WTC11 (cell line): ENCODE measurements at regions not wholly inside any gene's neighbourhood (a gene's known extent, or its start where the extent isn't known, plus 50 kb on each side); places are given as distances from the start of the nearest gene placed in this dataset.

ENCODE experiments used
- ATAC-seq: fragments of 200-7000 bp; cut with Tn5 transposase; 2 replicates; pipeline ENCODE4 v1.10.0; 2021; ENCODE audit warnings: mild to moderate bottlenecking, moderate library complexity
- CTCF ChIA-PET: fragments of 300-600 bp; sonication (Branson Sonifier 250); formaldehyde crosslinking; loops from one replicate; lab custom pipeline; 2021; ENCODE audit warnings: antibody characterized with exemption; lab: Charles Lee
- POLR2A ChIA-PET: fragments of 350-600 bp; sonication (Branson Sonifier 250); formaldehyde crosslinking; loops from one replicate; lab custom pipeline; 2021; ENCODE audit warnings: antibody characterized with exemption; lab: Charles Lee
- DNase-seq: peaks from one replicate; pipeline ENCODE4 v3.0.0; 2021; ENCODE audit warnings: low spot score
- H3K27ac Mint-ChIP-seq: 2 replicates; pipeline ENCODE4 v1.8.0; 2021; ENCODE audit warnings: mixed read lengths
- H3K27me3 Mint-ChIP-seq: 2 replicates; pipeline ENCODE4 v1.8.0; 2021; ENCODE audit warnings: low read depth, mild to moderate bottlenecking, moderate library complexity, mixed read lengths
- H3K36me3 Mint-ChIP-seq: 2 replicates; pipeline ENCODE4 v1.8.0; 2021; ENCODE audit warnings: mixed read lengths
- H3K4me1 Mint-ChIP-seq: 2 replicates; pipeline ENCODE4 v1.8.0; 2022; ENCODE audit warnings: mixed read lengths
- H3K4me3 Mint-ChIP-seq: 2 replicates; pipeline ENCODE4 v1.8.0; 2021; ENCODE audit warnings: mild to moderate bottlenecking, moderate library complexity, mixed read lengths
- H3K9me3 Mint-ChIP-seq: 2 replicates; pipeline ENCODE4 v1.8.0; 2021; ENCODE audit warnings: mixed read lengths
- ATF1 ChIP-seq: sonication (generic); formaldehyde crosslinking; IDR thresholded peaks from 2 replicates; pipeline ENCODE4 v1.8.1; 2023; ENCODE audit warnings: mild to moderate bottlenecking, moderate library complexity, missing genetic modification reagents
- EMX1 ChIP-seq: fragments of 250-450 bp; sonication (Bioruptor Pico); IDR thresholded peaks from 2 replicates; pipeline ENCODE4 v1.8.0; 2021; ENCODE audit warnings: mild to moderate bottlenecking
- FOXK1 ChIP-seq: sonication (generic); formaldehyde crosslinking; IDR thresholded peaks from 2 replicates; pipeline ENCODE4 v1.8.0; 2022; ENCODE audit warnings: mild to moderate bottlenecking, moderate library complexity, missing genetic modification reagents
- GTF2I ChIP-seq: fragments of 250-450 bp; sonication (Bioruptor Pico); conservative IDR thresholded peaks from 2 replicates; pipeline ENCODE4 v1.4.0; 2021; ENCODE audit warnings: mild to moderate bottlenecking
- MYBL2 ChIP-seq: sonication (generic); formaldehyde crosslinking; IDR thresholded peaks from 2 replicates; pipeline ENCODE4 v1.8.1; 2023; ENCODE audit warnings: mild to moderate bottlenecking, moderate library complexity, missing genetic modification reagents
- NR2C2 ChIP-seq: sonication (generic); formaldehyde crosslinking; IDR thresholded peaks from 2 replicates; pipeline ENCODE4 v1.8.0; 2022; ENCODE audit warnings: mild to moderate bottlenecking, missing genetic modification reagents
- RORB ChIP-seq: fragments of 250-450 bp; sonication (Bioruptor Pico); IDR thresholded peaks from 2 replicates; pipeline ENCODE4 v1.9.0; 2021; ENCODE audit warnings: mild to moderate bottlenecking
- TCF7 ChIP-seq: sonication (generic); formaldehyde crosslinking; IDR thresholded peaks from 2 replicates; pipeline ENCODE4 v1.8.0; 2022; ENCODE audit warnings: mild to moderate bottlenecking, low read depth, missing genetic modification reagents, moderate library complexity
- TP53 ChIP-seq: sonication (generic); formaldehyde crosslinking; IDR thresholded peaks from 2 replicates; pipeline ENCODE4 v1.8.1; 2023; ENCODE audit warnings: mild to moderate bottlenecking, missing genetic modification reagents
- ZNF121 ChIP-seq: sonication (generic); formaldehyde crosslinking; IDR thresholded peaks from 2 replicates; pipeline ENCODE4 v1.8.0; 2023; ENCODE audit warnings: missing genetic modification reagents
- ZNF219 ChIP-seq: sonication (generic); formaldehyde crosslinking; IDR thresholded peaks from 2 replicates; pipeline ENCODE4 v1.8.0; 2023; ENCODE audit warnings: missing genetic modification reagents, mild to moderate bottlenecking, borderline replicate concordance
- ZNF263 ChIP-seq: sonication (generic); formaldehyde crosslinking; IDR thresholded peaks from 2 replicates; pipeline ENCODE4 v1.8.1; 2022; ENCODE audit warnings: low read depth, mild to moderate bottlenecking, moderate library complexity, missing genetic modification reagents
- TF ChIP-seq, protein P1 (sequence below): sonication (generic); formaldehyde crosslinking; IDR thresholded peaks from 2 replicates; pipeline ENCODE4 v1.8.1; 2023; ENCODE audit warnings: mild to moderate bottlenecking, missing genetic modification reagents
- TF ChIP-seq, protein P2 (sequence below): sonication (generic); formaldehyde crosslinking; IDR thresholded peaks from 2 replicates; pipeline ENCODE4 v1.8.0; 2023; ENCODE audit warnings: missing genetic modification reagents
- TF ChIP-seq, protein P3 (sequence below): fragments of 250-450 bp; sonication (Bioruptor Pico); conservative IDR thresholded peaks from 2 replicates; pipeline ENCODE4 v1.9.0; 2021; ENCODE audit warnings: mild to moderate bottlenecking
- TF ChIP-seq, protein P4 (sequence below): sonication (generic); formaldehyde crosslinking; conservative IDR thresholded peaks from 2 replicates; pipeline ENCODE4 v1.8.1; 2023; ENCODE audit warnings: mild to moderate bottlenecking, low read depth, missing genetic modification reagents, moderate library complexity
- TF ChIP-seq, protein P5 (sequence below): fragments of 250-450 bp; sonication (Bioruptor Pico); IDR thresholded peaks from 2 replicates; pipeline ENCODE4 v1.9.0; 2021; ENCODE audit warnings: mild to moderate bottlenecking

DNA sequence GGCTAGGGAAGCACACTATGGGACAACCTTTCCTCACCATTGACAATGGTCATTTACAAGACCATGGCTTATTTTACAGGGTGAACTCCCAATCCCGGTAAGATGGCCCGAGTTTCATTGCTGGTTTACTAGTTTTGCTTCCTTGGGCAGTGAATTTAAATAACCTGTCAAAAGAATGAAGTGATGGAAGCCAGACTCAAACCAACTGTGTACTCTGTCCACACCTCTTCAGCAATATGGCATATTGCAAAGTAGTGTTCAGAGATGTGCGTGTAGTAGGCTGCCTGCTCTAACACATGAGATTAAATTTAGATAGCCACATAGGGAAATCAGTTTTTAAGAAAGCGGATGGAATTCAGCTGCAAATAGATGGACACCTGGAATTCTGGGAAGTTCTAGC, 58.4 kb upstream of the USPL1 start:
- Mint-ChIP-seq H3K9me3 (no peaks in the 10 kb centered on the region), H3K36me3 (no peaks in the 10 kb centered on the region), H3K4me3 (no peak overlapping the region), H3K4me1 (peaks cover 7% of the 10 kb centered on the region; the same call in 1 of the 2 replicates), H3K27me3 (no peaks in the 10 kb centered on the region; the same call in 1 of the 2 replicates), H3K27ac (no peak overlapping the region)
- TF ChIP-seq ZNF121 (CRISPR knock-in tag) (no peak), TCF7 (CRISPR knock-in tag) (no peak), NR2C2 (CRISPR knock-in tag) (no peak), ATF1 (CRISPR knock-in tag) (no peak), RORB (no peak), FOXK1 (CRISPR knock-in tag) (no peak), ZNF219 (no peak), MYBL2 (no peak), EMX1 (CRISPR knock-in tag) (no peak), ZNF263 (CRISPR knock-in tag) (no peak), TP53 (CRISPR knock-in tag) (no peak), GTF2I (CRISPR knock-in tag) (no peak)
- TF ChIP-seq, protein P1, sequence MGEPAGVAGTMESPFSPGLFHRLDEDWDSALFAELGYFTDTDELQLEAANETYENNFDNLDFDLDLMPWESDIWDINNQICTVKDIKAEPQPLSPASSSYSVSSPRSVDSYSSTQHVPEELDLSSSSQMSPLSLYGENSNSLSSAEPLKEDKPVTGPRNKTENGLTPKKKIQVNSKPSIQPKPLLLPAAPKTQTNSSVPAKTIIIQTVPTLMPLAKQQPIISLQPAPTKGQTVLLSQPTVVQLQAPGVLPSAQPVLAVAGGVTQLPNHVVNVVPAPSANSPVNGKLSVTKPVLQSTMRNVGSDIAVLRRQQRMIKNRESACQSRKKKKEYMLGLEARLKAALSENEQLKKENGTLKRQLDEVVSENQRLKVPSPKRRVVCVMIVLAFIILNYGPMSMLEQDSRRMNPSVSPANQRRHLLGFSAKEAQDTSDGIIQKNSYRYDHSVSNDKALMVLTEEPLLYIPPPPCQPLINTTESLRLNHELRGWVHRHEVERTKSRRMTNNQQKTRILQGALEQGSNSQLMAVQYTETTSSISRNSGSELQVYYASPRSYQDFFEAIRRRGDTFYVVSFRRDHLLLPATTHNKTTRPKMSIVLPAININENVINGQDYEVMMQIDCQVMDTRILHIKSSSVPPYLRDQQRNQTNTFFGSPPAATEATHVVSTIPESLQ: no peak
- TF ChIP-seq, protein P2, sequence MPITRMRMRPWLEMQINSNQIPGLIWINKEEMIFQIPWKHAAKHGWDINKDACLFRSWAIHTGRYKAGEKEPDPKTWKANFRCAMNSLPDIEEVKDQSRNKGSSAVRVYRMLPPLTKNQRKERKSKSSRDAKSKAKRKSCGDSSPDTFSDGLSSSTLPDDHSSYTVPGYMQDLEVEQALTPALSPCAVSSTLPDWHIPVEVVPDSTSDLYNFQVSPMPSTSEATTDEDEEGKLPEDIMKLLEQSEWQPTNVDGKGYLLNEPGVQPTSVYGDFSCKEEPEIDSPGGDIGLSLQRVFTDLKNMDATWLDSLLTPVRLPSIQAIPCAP: no peak
- TF ChIP-seq, protein P3, sequence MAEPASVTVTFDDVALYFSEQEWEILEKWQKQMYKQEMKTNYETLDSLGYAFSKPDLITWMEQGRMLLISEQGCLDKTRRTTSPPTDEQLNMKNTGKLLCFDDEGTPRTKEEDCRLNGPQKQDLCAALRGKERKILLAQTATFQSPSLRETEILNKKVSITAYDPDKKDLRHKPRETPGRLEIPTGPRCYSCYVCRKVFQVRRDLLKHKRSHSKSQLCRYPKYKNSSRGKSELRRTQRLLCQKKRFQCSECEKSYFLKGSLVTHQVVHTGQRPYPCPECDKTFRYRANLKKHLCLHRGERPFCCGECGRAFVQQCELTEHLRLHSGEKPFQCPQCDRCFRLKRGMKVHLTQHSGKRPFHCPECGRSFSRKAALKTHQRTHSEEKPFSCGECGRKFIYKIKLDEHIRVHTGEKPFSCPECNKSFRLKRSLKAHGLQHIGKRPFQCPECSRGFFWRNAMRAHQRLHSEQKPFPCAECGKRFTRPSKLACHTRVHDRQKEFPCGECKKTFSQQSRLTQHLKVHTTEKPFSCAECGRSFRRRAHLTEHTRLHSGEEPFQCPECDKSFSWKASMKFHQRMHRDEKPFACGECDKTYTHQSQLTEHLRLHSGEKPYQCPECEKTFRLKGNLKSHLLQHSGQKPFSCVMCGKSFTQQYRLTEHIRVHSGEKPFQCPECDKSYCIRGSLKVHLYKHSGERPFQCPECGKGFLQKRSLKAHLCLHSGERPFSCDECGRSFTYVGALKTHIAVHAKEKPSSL (CRISPR knock-in tag): no peak
- TF ChIP-seq, protein P4, sequence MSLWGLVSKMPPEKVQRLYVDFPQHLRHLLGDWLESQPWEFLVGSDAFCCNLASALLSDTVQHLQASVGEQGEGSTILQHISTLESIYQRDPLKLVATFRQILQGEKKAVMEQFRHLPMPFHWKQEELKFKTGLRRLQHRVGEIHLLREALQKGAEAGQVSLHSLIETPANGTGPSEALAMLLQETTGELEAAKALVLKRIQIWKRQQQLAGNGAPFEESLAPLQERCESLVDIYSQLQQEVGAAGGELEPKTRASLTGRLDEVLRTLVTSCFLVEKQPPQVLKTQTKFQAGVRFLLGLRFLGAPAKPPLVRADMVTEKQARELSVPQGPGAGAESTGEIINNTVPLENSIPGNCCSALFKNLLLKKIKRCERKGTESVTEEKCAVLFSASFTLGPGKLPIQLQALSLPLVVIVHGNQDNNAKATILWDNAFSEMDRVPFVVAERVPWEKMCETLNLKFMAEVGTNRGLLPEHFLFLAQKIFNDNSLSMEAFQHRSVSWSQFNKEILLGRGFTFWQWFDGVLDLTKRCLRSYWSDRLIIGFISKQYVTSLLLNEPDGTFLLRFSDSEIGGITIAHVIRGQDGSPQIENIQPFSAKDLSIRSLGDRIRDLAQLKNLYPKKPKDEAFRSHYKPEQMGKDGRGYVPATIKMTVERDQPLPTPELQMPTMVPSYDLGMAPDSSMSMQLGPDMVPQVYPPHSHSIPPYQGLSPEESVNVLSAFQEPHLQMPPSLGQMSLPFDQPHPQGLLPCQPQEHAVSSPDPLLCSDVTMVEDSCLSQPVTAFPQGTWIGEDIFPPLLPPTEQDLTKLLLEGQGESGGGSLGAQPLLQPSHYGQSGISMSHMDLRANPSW (CRISPR knock-in tag): no peak
- ATAC-seq (no peak), DNase-seq (no peak)
- CTCF ChIA-PET: interaction anchor here (1.0 kb wide), 1 partner anchor 427 kb away, joined by 3 read pairs; no protein-coding TSS in a partner anchor
- POLR2A ChIA-PET: no interaction called here

DNA sequence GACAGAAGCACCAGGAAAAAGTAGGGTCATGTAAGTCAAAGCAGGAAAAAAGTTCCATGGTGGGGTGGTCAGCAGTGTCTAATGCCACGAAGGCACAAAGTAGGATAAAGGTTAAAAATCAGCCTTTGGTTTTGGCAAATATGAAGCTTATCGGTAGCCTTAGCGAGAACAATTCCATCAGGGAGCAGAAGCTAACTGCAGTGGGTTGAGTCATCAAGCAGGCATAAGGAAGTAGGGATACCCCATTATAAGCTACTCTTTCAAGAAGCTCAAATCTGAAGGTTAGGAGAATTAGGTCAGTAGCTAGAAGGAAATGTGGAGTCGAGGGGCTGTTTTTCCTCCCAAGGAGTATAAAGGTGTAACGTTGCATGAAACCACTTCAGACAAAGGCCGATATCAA, 57.5 kb upstream of the USPL1 start:
- Mint-ChIP-seq H3K4me1 (peaks cover 7% of the 10 kb centered on the region; the same call in 1 of the 2 replicates), H3K4me3 (no peak overlapping the region), H3K27me3 (no peaks in the 10 kb centered on the region; the same call in 1 of the 2 replicates), H3K36me3 (no peaks in the 10 kb centered on the region), H3K9me3 (no peaks in the 10 kb centered on the region), H3K27ac (no peak overlapping the region)
- ATAC-seq (no peak), DNase-seq (no peak)
- ChIA-PET POLR2A (no interaction called here), CTCF (interaction anchor here (1.0 to 1.2 kb wide), 2 partner anchors 114 to 428 kb away, joined by 3 read pairs; no protein-coding TSS in a partner anchor)
- TF ChIP-seq, protein P5, sequence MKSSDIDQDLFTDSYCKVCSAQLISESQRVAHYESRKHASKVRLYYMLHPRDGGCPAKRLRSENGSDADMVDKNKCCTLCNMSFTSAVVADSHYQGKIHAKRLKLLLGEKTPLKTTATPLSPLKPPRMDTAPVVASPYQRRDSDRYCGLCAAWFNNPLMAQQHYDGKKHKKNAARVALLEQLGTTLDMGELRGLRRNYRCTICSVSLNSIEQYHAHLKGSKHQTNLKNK (CRISPR knock-in tag): no peak
- no peak for TF ChIP-seq ATF1 (CRISPR knock-in tag)
